Fibroblast of peridontal ligament (primary cell): ENCODE measurements at regions not wholly inside any gene's neighbourhood (a gene's known extent, or its start where the extent isn't known, plus 50 kb on each side); places are given as distances from the start of the nearest gene placed in this dataset.
"Not testable (repeated sequence)": the region's sequence is repeated elsewhere in the genome, so short reads cannot be mapped to it uniquely, and the experiment has no call there.

Source experiments
- DNase-seq: peaks from one replicate; pipeline ENCODE4 v3.0.0-alpha.2; 2010; ENCODE audit errors: extremely low read depth

DNA sequence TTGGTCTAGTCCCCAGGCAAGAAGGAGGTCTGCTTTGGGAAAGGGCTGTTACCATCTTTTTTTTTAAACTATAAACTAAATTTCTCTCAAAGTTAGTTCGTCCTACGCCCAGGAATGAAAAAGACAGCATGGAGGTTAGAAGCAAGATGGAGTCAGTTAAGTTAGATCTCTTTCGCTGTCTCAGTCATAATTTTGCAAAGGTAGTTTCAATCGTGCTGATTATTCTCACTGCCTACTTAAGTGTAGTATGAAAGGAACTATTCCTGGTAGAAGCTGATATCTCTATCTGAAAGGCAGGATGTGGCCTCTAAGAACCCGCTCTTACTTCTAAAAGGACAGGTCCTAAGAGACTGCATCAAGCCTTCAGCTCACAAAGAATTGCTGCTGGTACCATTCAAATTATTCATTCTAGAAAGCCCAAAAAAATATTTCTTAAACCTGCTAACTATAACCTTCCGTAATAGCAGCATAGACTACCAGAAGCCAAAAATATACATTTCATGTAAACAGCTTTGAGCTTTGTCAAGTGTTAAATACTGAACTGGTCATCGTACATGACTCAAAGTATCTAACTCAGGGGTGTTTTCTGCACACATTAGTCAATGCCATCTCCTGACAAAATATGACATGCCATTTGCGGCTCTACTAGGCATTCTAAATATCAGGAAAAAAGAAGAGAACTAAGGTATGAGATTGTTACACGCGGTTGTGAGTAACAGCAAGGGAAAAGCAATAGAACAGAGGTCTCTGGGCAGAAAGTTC is 96.0 kb upstream of the CCDC80 start:
- no peak for DNase-seq

DNA sequence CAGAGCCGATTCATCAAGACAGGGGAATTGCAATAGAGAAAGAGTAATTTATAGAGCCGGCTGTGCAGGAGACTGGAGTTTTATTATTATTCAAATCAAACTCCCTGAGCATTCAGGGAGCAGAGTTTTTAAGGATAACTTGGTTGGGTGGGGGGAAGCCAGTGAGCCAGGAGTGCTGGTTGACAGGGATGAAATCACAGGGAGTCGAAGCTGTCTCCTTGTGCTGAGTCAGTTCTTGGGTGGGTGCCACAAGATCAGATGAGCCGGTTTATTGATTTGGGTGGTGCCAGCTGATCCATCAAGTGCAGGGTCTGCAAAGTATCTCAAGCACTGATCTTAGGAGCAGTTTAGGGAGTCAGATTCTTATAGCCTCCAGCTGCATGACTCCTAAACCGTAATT is 95.4 kb upstream of the CCDC80 start:
- no peak for DNase-seq

DNA sequence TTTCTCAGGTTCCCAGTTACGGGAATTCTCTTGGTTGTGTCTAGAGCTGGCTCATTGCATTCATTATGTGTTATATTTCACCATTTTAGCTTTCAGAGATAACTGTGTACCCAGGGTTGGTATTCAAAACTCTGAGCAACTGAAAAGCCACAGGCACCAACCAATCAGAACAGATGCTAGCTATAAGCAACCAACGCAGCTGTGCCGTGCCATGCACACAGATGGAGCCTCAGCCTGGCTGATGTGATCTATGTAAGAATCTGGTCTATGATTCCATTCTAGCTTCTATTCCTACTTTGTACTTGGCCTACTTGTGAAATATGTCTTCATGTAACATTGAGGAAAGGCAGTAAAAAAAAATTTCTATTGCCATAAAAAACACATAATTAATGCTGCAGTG is 95.0 kb upstream of the CCDC80 start:
- no peak for DNase-seq

DNA sequence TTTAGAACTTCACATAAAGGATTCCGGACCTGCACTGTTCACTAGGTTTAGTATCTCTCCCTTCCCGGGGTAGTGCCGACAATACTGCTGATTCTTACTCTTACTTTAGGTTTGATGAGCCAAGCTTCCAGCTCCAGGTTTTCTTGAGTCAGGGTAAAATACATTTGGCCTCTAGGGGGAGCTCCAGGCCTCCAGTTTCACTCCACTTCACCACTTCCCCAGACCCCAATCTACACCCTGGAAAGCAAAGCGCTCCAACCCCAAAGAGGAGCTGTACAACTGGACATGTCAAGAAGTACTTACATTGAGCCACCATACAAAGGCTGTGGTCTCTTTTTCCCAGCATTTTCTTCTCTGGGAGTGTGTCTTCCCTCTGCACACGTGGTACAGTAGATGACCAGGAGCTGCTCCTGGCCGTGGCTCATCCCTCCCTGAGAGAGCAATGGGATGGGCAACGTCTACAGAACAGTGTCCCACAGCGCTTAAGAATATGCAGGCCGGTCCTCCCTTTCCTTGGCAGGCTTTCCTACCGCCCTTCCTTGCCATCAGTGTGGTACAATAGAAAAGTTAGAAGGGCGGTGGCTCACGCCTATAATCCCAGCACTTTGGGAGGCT is 93.9 kb upstream of the CCDC80 start:
- peak; percentile 81 for DNase-seq

DNA sequence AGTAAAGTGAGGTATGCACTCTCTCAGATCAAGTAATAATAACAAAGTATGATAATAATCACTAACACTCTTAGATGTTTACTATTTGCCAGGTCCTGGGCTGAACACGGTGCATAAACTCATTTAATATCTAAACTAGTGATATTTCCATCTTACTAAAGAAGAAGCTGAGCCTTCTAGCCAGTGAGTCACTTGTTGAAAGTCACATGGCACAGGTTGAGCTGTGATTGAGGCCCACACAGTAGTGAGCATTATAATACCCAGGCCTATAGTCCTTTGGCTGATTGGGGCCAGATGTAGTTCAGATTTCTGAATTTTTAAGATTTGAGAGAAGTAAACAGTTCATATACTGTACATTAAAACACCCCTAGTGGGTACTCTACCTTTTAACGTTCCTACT is 93.2 kb upstream of the CCDC80 start:
- DNase-seq, result peak; percentile 47

DNA sequence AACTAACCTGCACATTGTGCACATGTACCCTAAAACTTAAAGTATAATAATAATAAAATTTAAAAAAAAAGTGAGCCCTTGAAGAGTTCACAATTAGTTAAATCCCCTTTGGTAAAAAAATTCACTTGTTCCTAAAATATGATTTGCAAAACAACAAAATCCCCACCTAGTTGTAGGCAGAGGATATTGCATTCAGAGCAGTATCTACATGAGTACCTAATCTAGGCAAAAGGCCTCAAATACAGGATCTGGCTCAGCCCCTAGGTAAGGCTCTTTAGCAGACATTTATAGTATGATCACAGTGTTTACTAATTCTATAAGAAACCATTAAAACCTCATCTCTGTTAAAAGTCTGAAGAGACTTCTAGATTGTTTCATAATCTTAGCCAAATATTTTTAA is 89.3 kb upstream of the CCDC80 start:
- DNase-seq, result no peak

DNA sequence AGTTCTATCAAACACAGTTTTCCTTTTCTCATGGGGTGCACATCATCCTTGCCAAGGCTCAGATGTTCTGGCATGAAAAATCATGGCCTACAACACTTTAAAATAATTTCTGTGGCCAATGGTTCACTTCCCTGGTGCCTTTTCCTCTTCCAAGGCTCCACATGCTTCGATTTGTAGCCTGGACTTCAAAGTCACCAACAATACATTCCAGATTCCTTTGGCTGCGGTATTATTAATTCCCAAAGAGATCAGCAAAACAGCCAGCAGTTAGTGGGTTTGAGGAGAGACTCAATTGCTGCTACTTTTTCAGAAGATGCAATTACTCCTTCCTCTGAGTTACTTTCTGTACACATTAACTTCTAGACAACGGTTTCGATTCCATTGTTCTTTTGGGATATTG is 80.3 kb upstream of the CCDC80 start:
- DNase-seq, result no peak

DNA sequence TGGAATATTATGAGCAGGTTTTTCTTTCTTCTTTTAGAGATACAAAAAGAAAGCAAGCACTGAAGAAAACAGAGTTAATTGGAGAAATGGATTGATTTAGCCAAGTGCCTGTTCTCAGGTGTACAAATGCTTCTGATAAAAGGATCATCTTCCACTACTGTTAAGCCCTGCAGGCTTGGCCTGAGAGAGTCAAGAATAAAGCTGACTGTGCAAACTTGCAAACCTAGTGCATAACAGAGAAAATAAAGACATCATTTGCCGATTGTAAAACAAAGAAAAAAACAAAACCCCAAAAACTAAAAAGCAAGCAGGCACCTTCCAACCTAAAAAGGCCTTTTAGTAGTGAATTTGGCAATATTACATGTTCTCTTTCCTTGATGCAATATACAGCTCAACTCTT is 78.0 kb upstream of the CCDC80 start:
- no peak for DNase-seq

DNA sequence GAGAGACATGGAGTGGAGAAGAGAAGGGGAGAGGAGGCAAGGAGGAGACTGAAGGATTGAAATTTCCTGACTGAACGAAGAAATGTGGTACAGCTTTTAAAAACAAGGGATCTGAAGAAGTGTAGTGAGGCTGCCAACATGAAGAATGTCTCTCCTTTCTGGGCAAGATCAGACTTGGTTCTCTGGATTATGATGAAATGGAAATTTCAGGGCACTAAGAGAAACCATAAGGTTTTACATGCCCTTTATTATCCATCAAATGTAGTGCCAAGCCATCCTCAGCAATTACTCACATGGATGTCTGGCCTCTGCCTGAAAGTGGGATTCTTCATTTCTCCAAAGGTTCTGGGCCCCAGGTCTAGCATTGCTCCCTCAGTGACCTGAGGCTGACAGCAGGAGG is 77.6 kb upstream of the CCDC80 start:
- peak; percentile 5 for DNase-seq

DNA sequence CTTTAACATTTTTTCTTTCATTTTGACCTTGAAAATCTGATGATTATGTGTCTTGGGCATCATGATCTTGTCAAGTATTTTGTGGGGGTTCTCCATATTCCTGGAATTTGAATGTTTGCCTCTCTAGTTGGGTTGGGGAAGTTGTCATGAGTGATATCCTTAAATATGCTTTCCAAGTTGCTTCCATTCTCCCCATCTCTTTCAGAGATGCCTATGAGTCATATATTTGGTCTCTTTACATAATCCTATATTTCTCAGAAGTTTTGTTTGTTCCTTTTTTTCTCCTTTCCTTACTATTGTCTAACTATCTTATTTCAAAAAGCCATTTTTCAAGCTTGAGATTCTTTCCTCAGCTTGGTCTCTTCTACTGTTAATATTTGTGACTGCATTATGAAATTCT is 69.0 kb upstream of the CCDC80 start:
- no peak for DNase-seq

DNA sequence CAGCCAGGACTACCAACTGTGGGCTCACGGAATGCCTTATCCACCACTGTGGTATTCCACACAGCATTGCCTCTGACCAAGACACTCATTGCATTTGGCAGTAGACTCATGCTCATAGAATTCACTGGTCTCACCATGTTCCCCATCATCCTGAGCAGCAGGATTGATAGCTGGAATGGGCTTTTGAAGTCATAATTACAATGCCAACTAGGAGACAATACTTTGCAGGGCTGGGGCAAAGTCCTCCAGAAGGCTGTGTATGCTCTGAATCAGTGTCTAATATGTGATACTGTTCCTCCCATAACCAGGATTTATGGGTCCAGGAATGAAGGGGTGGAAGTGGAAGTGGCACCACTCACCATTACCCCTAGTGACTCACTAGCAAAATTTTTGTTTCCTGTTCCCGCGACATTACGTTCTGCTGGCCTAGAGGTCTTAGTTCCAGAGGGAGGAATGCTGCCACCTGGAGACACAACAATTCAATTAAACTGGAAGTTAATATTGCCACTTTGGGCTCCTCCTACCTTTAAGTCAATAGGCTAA is 58.6 kb upstream of the CCDC80 start:
- DNase-seq, result peak; percentile 64

DNA sequence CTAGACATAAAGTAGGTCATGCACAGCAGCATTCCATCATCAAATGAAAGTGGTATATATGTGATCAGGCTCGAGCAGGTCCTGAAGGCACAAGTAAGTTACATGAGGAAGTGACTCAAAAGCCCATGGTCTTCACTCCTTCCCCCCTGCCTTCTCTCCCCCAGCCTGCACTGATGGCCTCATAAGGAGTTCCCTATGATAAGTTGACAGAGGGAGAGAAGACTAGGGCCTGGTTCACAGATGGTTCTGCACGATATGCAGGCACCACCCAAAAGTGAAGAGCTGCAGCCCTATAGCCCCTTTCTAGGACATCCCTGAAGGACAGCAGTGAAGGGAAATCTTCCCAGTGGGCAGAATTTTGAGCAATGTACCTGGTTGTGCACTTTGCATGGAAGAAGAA is 57.5 kb upstream of the CCDC80 start:
- not testable (repeated sequence) for DNase-seq

DNA sequence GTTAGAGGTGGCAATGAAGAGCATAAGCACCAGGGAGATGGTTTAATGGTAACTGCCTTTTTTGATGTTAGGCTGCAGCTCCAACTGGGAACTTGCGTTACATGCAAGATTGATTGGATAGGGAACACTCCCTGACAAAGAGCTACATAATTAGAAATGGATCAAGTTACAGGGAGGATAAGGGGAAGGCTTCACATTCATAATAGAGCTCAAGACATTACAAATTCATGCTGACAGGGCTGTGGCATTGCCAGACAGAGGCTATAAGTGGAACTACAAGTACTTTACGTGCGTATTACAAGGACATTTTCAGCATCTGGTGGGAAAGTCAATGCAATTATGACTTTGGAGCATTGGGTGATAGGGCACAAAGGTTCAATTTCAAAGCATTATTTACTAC is 55.3 kb upstream of the CCDC80 start:
- not testable (repeated sequence) for DNase-seq

DNA sequence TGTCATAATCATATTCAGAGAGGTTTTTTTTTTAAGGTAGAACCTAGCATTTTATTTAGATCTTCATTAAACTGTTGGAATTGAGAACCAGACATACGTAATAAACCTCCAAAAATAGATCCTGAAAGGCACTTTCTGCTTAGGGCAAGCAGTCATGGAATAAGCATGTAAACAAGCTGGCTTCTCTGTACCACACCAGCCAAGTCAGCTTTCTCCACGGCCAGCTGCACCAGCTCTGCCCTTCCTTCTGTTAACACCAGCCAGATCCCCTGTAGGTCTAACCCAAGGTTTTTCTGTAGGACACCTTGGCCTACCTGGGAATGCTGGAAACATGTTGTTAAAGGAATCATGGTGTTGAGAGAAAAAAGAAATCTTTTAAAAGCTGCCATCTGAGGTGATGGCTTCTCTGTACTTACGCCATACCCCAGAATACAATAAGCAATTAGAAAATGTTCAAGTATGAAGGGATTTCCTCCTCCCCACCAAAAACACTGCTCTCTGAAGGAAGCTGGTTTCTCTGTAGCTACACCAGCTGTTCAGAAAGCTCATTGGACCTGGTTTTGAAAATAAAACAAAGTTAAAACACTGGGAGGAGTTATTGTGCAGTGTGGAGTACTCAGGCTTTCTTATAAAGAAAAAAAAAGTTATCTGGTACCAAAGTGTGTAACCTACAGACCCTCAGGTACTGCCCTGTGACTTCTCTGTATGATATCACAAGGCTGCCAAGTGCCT is 54.6 kb upstream of the CCDC80 start:
- peak; percentile 64 for DNase-seq

DNA sequence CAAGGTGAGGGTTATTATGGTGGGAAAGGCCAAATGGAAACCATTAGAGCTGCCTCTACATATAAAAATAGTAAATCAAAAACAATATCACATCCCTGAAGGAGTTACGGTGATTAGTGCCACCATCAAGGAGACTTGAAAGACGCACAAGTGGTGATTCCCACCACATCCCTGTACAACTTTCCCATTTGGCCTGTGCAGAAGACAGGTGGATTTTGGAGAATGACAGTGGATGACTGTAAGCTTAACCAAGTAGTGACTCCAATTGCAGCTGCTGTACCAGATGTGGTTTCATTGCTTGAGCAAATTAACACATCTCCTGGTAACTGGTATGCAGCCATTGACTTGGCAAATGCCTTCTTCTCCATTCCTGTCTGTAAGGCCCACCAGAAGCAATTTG is 54.0 kb upstream of the CCDC80 start:
- not testable (repeated sequence) for DNase-seq

DNA sequence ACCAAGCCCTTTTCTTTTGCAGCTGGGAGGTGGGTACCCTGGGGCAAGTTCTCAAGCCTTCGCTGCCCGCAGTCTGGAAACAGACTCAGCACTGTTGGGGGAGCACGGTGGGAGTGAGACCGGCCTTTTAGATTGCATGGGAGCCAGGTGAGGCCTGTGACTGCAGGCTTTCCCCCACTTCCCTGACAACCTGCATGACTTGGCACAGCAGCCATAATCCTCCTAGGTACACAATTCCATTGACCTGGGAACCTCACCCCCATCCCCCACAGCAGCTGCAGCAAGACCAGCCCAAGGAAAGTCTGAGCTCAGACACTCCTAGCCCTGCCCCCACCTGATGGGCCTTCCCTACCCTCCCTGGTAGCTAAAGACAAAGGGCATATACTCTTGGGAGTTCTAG is 52.2 kb upstream of the CCDC80 start:
- no peak for DNase-seq
